ENCODE measurements at regions not wholly inside any gene's neighbourhood (a gene's known extent, or its start where the extent isn't known, plus 50 kb on each side); places are given as distances from the start of the nearest gene placed in this dataset.

GRCh38 chr2:220318037-220318436 is 690.6 kb downstream of the SLC4A3 start:
- TF ChIP-seq TAF1 (IDR thresholded peaks at IDR 0.05; ENCODE audit: low read depth) (no peak), MXI1 (conservative IDR thresholded peaks at IDR 0.05; ENCODE audit: poor library complexity, severe bottlenecking) (no peak), EP300 (conservative IDR thresholded peaks at IDR 0.05; ENCODE audit: poor library complexity, severe bottlenecking) (no peak)
- Histone ChIP-seq H3K36me3 (ENCODE audit: insufficient read depth, low read length) (no peaks in the 10 kb centered on the region), H2AFZ (ENCODE audit: low read depth, low read length) (no peak overlapping the region), H3F3A (ENCODE audit: insufficient read depth, low read length, poor library complexity, severe bottlenecking) (no peaks in the 10 kb centered on the region), H3K9ac (ENCODE audit: low read length) (no peak overlapping the region), H3K9me3 (ENCODE audit: low read length) (no peaks in the 10 kb centered on the region), H3K4me3 (ENCODE audit: low read length) (no peak overlapping the region), H3K27me3 (ENCODE audit: insufficient read depth, low read depth, low read length) (no peaks in the 10 kb centered on the region), H3K79me2 (replicated peaks; ENCODE audit: insufficient read depth, low read length) (no peaks in the 10 kb centered on the region), H3K27ac (ENCODE audit: low read length) (no peak overlapping the region), H3K4me2 (ENCODE audit: low read length) (no peak overlapping the region), H4K20me1 (ENCODE audit: insufficient read depth) (no peaks in the 10 kb centered on the region), H3K9me2 (ENCODE audit: insufficient read depth, low read length) (no peaks in the 10 kb centered on the region)

GRCh38 chr2:220318508-220318907 is 691.1 kb downstream of the SLC4A3 start:
- TF ChIP-seq, protein P1, sequence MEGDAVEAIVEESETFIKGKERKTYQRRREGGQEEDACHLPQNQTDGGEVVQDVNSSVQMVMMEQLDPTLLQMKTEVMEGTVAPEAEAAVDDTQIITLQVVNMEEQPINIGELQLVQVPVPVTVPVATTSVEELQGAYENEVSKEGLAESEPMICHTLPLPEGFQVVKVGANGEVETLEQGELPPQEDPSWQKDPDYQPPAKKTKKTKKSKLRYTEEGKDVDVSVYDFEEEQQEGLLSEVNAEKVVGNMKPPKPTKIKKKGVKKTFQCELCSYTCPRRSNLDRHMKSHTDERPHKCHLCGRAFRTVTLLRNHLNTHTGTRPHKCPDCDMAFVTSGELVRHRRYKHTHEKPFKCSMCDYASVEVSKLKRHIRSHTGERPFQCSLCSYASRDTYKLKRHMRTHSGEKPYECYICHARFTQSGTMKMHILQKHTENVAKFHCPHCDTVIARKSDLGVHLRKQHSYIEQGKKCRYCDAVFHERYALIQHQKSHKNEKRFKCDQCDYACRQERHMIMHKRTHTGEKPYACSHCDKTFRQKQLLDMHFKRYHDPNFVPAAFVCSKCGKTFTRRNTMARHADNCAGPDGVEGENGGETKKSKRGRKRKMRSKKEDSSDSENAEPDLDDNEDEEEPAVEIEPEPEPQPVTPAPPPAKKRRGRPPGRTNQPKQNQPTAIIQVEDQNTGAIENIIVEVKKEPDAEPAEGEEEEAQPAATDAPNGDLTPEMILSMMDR (IDR thresholded peaks at IDR 0.05; ENCODE audit: poor library complexity, severe bottlenecking), result no peak
- TF ChIP-seq RAD21 (conservative IDR thresholded peaks at IDR 0.05) (no peak), POLR2AphosphoS5 (IDR thresholded peaks at IDR 0.05) (no peak), REST (IDR thresholded peaks at IDR 0.05; ENCODE audit: borderline replicate concordance) (no peak)
- no peaks in the 10 kb centered on the region for H3K36me3 ChIP-seq (ENCODE audit: insufficient read depth, low read length)
- H3K9me2 ChIP-seq (ENCODE audit: insufficient read depth, low read length), result no peaks in the 10 kb centered on the region
- no peak overlapping the region for H3K4me2 ChIP-seq (ENCODE audit: low read length)
- no peaks in the 10 kb centered on the region for H3K9me3 ChIP-seq (ENCODE audit: low read length)
- H3K4me3 ChIP-seq (ENCODE audit: low read length), result no peak overlapping the region
- H3K27me3 ChIP-seq (ENCODE audit: insufficient read depth, low read depth, low read length), result no peaks in the 10 kb centered on the region
- H4K20me1 ChIP-seq (ENCODE audit: insufficient read depth), result no peaks in the 10 kb centered on the region
- H3K79me2 ChIP-seq (replicated peaks; ENCODE audit: insufficient read depth, low read length), result no peaks in the 10 kb centered on the region
- H3F3A ChIP-seq (ENCODE audit: insufficient read depth, low read length, poor library complexity, severe bottlenecking), result no peaks in the 10 kb centered on the region
- H3K27ac ChIP-seq (ENCODE audit: low read length), result no peak overlapping the region
- no peak overlapping the region for H2AFZ ChIP-seq (ENCODE audit: low read depth, low read length)
- no peak overlapping the region for H3K9ac ChIP-seq (ENCODE audit: low read length)

- no peaks in the 10 kb centered on the region for H3K9me3 ChIP-seq (ENCODE audit: low read length)
- H3K9me2 ChIP-seq (ENCODE audit: insufficient read depth, low read length), result no peaks in the 10 kb centered on the region
- TF ChIP-seq SMC3 (conservative IDR thresholded peaks at IDR 0.05; ENCODE audit: poor library complexity), result no peak
- TF ChIP-seq MXI1 (conservative IDR thresholded peaks at IDR 0.05; ENCODE audit: poor library complexity, severe bottlenecking), result no peak
- TF ChIP-seq EP300 (conservative IDR thresholded peaks at IDR 0.05; ENCODE audit: poor library complexity, severe bottlenecking), result no peak
- no peak for TF ChIP-seq POLR2AphosphoS5 (IDR thresholded peaks at IDR 0.05)
- TF ChIP-seq TAF1 (IDR thresholded peaks at IDR 0.05; ENCODE audit: low read depth), result no peak
- TF ChIP-seq REST (IDR thresholded peaks at IDR 0.05; ENCODE audit: borderline replicate concordance), result no peak
- TF ChIP-seq, protein P1 (IDR thresholded peaks at IDR 0.05; ENCODE audit: poor library complexity, severe bottlenecking), result no peak
- no peak overlapping the region for H3K4me3 ChIP-seq (ENCODE audit: low read length)
- H3K9ac ChIP-seq (ENCODE audit: low read length), result no peak overlapping the region
- no peak overlapping the region for H3K4me2 ChIP-seq (ENCODE audit: low read length)
- H3K36me3 ChIP-seq (ENCODE audit: insufficient read depth, low read length), result no peaks in the 10 kb centered on the region
- H3K79me2 ChIP-seq (replicated peaks; ENCODE audit: insufficient read depth, low read length), result no peaks in the 10 kb centered on the region
- no peaks in the 10 kb centered on the region for H4K20me1 ChIP-seq (ENCODE audit: insufficient read depth)
- no peak overlapping the region for H3K27ac ChIP-seq (ENCODE audit: low read length)
- no peaks in the 10 kb centered on the region for H3F3A ChIP-seq (ENCODE audit: insufficient read depth, low read length, poor library complexity, severe bottlenecking)
- no peak overlapping the region for H2AFZ ChIP-seq (ENCODE audit: low read depth, low read length)
- H3K27me3 ChIP-seq (ENCODE audit: insufficient read depth, low read depth, low read length), result no peaks in the 10 kb centered on the region
Observed at GRCh38 chr2:220320326-220320725, 692.9 kb downstream of the SLC4A3 start.
